Endothelial cell of umbilical vein (primary cell): ENCODE measurements at regions not wholly inside any gene's neighbourhood (a gene's known extent, or its start where the extent isn't known, plus 50 kb on each side); places are given as distances from the start of the nearest gene placed in this dataset.

Experiments used
- BruUV-seq: library from RNA; stranded (reverse); fragments of 400-500 nt; replicated peaks from 2 replicates; lab custom pipeline; 2021; lab: Mats Ljungman, UMichigan
- CTCF ChIA-PET: fragments of 300-600, 350-600 bp; sonication (Branson Sonifier 250); formaldehyde crosslinking; loops from one replicate; lab custom pipeline; 2021; ENCODE audit warnings: antibody characterized with exemption, inconsistent platforms; lab: Charles Lee
- POLR2A ChIA-PET: fragments of 300-600, 350-600 bp; sonication (Branson Sonifier 250); formaldehyde crosslinking; loops from one replicate; lab custom pipeline; 2021; ENCODE audit warnings: antibody characterized with exemption, inconsistent platforms; lab: Charles Lee
- DNase-seq: peaks from one replicate; pipeline ENCODE4 v3.0.0-alpha.2; 2011; ENCODE audit warnings: low read depth, low spot score
- FAIRE-seq: peaks from 2 replicates; lab custom pipeline; 2011; peaks lifted over from hg19 to GRCh38; lab: Jason Lieb, UNC
- H2AFZ ChIP-seq: 2 replicates; pipeline ENCODE4 v1.6.0; 2012; ENCODE audit warnings: low read depth, low read length, control low read depth, inconsistent platforms
- H3K27ac ChIP-seq: 2 replicates; pipeline ENCODE4 v1.5.1; 2011; ENCODE audit warnings: low read depth, mild to moderate bottlenecking, control low read depth, low read length, moderate library complexity; ENCODE audit not compliant: insufficient read depth
- H3K27me3 ChIP-seq, 2 experiments: 2 replicates each; pipeline versions ENCODE4 v1.6.0 to v1.6.1; 2011; ENCODE audit warnings: low read length in 2 of 2, mixed read lengths in 1 of 2; ENCODE audit not compliant: control insufficient read depth in 2 of 2, insufficient read depth in 2 of 2
- H3K36me3 ChIP-seq, 2 experiments: 2 replicates in 1 of 2; 3 replicates in 1 of 2; pipeline ENCODE4 v1.5.1; 2011; ENCODE audit warnings: low read length in 2 of 2, mild to moderate bottlenecking in 1 of 2, moderate library complexity in 1 of 2; ENCODE audit not compliant: control insufficient read depth in 2 of 2, insufficient read depth in 2 of 2; ENCODE audit errors: extremely low read depth in 1 of 2
- H3K4me1 ChIP-seq: 3 replicates; pipeline ENCODE4 v1.5.1; 2011; ENCODE audit warnings: mild to moderate bottlenecking, low read length; ENCODE audit not compliant: control insufficient read depth, insufficient read depth; ENCODE audit errors: extremely low read depth
- H3K4me2 ChIP-seq: 2 replicates; pipeline ENCODE4 v1.6.1; 2011; ENCODE audit warnings: low read length, control low read depth, mixed read lengths; ENCODE audit not compliant: insufficient read depth
- H3K4me3 ChIP-seq, 3 experiments: fragments of 200-600 bp in 1 of 3; sonication (generic), shearing (Covaris generic) in 1 of 3; replicated peaks in 1 of 3; 2 replicates each; pipeline ENCODE4 v1.5.1; 2011 to 2016; ENCODE audit warnings: control low read depth in 3 of 3, low read length in 3 of 3, mild to moderate bottlenecking in 2 of 3, inconsistent platforms in 1 of 3, low read depth in 1 of 3, moderate library complexity in 1 of 3; ENCODE audit not compliant: insufficient read depth in 1 of 3
- H3K79me2 ChIP-seq: 2 replicates; pipeline ENCODE4 v1.6.0; 2012; ENCODE audit warnings: low read length, inconsistent platforms; ENCODE audit not compliant: control insufficient read depth, insufficient read depth
- H3K9ac ChIP-seq: replicated peaks from 2 replicates; pipeline ENCODE3; 2011; ENCODE audit warnings: low read length, control low read depth; ENCODE audit not compliant: insufficient read depth; ENCODE audit errors: extremely low read depth
- H3K9me1 ChIP-seq: replicated peaks from 3 replicates; pipeline ENCODE4 v1.6.0; 2011; ENCODE audit warnings: mild to moderate bottlenecking, low read length; ENCODE audit not compliant: control insufficient read depth, insufficient read depth; ENCODE audit errors: extremely low read depth
- H3K9me3 ChIP-seq: replicated peaks from 2 replicates; pipeline ENCODE4 v1.5.1; 2012; ENCODE audit warnings: low read length, inconsistent platforms; ENCODE audit not compliant: control insufficient read depth, insufficient read depth
- H4K20me1 ChIP-seq: replicated peaks from 2 replicates; pipeline ENCODE3; 2011; ENCODE audit warnings: mild to moderate bottlenecking, low read length; ENCODE audit not compliant: control insufficient read depth, insufficient read depth; ENCODE audit errors: extremely low read depth
- EZH2 ChIP-seq: IDR thresholded peaks from 2 replicates; pipeline ENCODE4 v1.6.1; 2012; ENCODE audit warnings: borderline replicate concordance, low read depth, mild to moderate bottlenecking, moderate library complexity, low read length, inconsistent platforms; ENCODE audit not compliant: severe bottlenecking
- FOS ChIP-seq: IDR thresholded peaks from 2 replicates; pipeline ENCODE4 v1.6.1; 2011; ENCODE audit warnings: mild to moderate bottlenecking, low read length, moderate library complexity, borderline replicate concordance; ENCODE audit not compliant: insufficient read depth
- GATA2 ChIP-seq: IDR thresholded peaks from 2 replicates; pipeline ENCODE4 v1.7.0; 2011; ENCODE audit warnings: low read depth, mild to moderate bottlenecking, moderate library complexity, mixed read lengths, low read length; ENCODE audit not compliant: insufficient read length, insufficient read depth
- JUN ChIP-seq: IDR thresholded peaks from 2 replicates; pipeline ENCODE4 v1.6.1; 2011; ENCODE audit warnings: borderline replicate concordance, low read depth; ENCODE audit not compliant: insufficient read length, insufficient read depth
- POLR2A ChIP-seq: IDR thresholded peaks from 2 replicates; pipeline ENCODE4 v1.6.1; 2012; ENCODE audit warnings: low read depth, mild to moderate bottlenecking, control low read depth, low read length
- POLR2AphosphoS5 ChIP-seq: IDR thresholded peaks from 2 replicates; pipeline ENCODE4 v1.6.1; 2012; ENCODE audit warnings: low read depth, mild to moderate bottlenecking, control low read depth, low read length, moderate library complexity; ENCODE audit not compliant: insufficient read depth
- dilution Hi-C: fragments of 300-500 bp; cut with MboI; formaldehyde crosslinking; loops from one replicate; pipeline ENCODE4 v1.15.0; 2019; ENCODE audit warnings: low sequenced_read_pairs; ENCODE audit not compliant: extremely low pct_ligation_motif_present
- intact Hi-C: fragments of 100-400 bp; cut with micrococcal nuclease; formaldehyde crosslinking; loops from one replicate; pipeline ENCODE4 v1.10.0; 2022
- TF ChIP-seq, protein P1 (sequence below): IDR thresholded peaks from 2 replicates; pipeline ENCODE4 v1.6.1; 2011; ENCODE audit not compliant: insufficient read depth, insufficient read length

DNA sequence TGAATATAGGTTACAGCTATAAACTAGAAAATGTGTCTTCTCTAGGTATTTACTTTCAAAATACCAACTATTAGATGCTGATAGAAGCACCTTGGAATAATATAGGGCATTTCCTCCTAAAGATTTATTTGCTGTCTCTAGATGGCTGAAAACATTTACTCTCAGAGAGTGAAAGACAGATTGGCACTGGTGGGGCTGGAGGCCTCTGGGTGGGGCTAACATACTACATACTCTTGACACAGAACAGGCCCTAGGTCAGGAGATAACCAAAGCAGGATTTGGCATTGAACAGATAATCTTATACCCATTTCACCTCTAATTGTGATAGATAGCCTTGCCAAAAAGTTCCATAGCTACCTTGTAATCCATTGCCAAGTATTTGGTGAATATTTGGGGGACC lies 253.3 kb upstream of the TBC1D5 start:
- no peak overlapping the region for H3K4me2 ChIP-seq
- dilution Hi-C loops = no loop called here
- no peak overlapping the region for H2AFZ ChIP-seq
- H4K20me1 ChIP-seq = no peaks in the 10 kb centered on the region
- no peaks in the 10 kb centered on the region for H3K4me1 ChIP-seq
- BruUV-seq = no TSS peak
- H3K9ac ChIP-seq = no peak overlapping the region
- H3K27me3 ChIP-seq = no peaks in the 10 kb centered on the region
- H3K36me3 ChIP-seq = no peaks in the 10 kb centered on the region
- no peak for TF ChIP-seq GATA2
- TF ChIP-seq, protein P1, sequence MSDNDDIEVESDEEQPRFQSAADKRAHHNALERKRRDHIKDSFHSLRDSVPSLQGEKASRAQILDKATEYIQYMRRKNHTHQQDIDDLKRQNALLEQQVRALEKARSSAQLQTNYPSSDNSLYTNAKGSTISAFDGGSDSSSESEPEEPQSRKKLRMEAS = no peak
- ChIA-PET CTCF (no interaction called here), POLR2A (no interaction called here)
- no peak for DNase-seq
- FAIRE-seq = no peak
- H3K79me2 ChIP-seq = no peaks in the 10 kb centered on the region
- no peaks in the 10 kb centered on the region for H3K9me1 ChIP-seq
- no peak overlapping the region for H3K27ac ChIP-seq
- H3K4me3 ChIP-seq = no peak overlapping the region
- no peaks in the 10 kb centered on the region for H3K9me3 ChIP-seq
- intact Hi-C loops = no loop called here

DNA sequence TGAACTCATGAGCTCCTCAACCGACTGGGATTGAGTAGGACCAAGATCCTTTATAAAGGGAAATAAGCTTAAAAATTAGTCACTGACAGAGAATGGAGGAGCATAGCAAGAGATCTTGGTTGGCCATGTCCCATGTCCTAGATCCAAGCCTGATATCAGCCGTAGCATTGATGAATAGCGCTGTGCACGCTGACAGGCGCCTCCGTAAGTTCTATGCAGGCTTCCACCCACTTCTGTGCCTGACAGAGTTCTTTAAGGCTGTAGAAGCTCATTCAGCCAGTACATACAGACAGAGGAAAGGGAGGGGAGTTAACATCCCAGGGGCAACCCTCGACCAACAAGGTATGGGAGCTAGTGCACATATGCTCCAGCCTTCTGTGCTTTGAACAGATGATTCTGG lies 251.7 kb upstream of the TBC1D5 start:
- POLR2A ChIA-PET = no interaction called here
- CTCF ChIA-PET = no interaction called here

More for the DNA sequence above, 251.7 kb upstream of the TBC1D5 start:
- Histone ChIP-seq H2AFZ (no peak overlapping the region), H3K9me3 (no peaks in the 10 kb centered on the region), H3K27ac (no peak overlapping the region), H3K4me1 (no peaks in the 10 kb centered on the region), H3K4me2 (no peak overlapping the region), H4K20me1 (no peaks in the 10 kb centered on the region), H3K27me3 (no peaks in the 10 kb centered on the region), H3K4me3 (no peak overlapping the region), H3K9me1 (no peaks in the 10 kb centered on the region), H3K36me3 (no peaks in the 10 kb centered on the region), H3K9ac (no peak overlapping the region), H3K79me2 (no peaks in the 10 kb centered on the region)
- dilution Hi-C loops (no loop called here), intact Hi-C loops (no loop called here)
- FAIRE-seq (no peak), DNase-seq (no peak)
- TF ChIP-seq POLR2A (no peak), JUN (no peak), GATA2 (no peak), POLR2AphosphoS5 (no peak), FOS (no peak), EZH2 (no peak)
- TF ChIP-seq, protein P1 = no peak
- BruUV-seq = no TSS peak
